ENCODE measurements at regions not wholly inside any gene's neighbourhood (a gene's known extent, or its start where the extent isn't known, plus 50 kb on each side); places are given as distances from the start of the nearest gene placed in this dataset.

DNA sequence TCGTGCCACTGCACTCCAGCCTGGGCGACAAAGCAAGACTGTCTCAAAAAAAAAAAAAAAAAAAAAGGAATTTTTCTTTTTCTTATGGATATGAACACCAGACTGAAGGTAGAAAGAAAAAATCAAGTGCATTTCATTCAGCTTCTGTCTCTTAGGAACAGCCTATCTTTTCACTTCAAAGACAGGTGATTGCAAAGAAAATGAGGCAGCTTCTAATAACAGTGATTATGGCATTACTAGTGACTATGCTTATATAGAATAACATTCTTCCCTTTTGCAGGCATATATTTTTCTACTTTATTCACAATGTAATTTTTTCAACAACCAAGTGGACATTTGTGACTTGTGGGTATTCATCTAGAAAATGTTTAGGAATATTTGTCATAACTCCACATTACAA lies 295.5 kb upstream of the ATXN7L3B start (continued):
- TF ChIP-seq JUN (IDR thresholded peaks at IDR 0.05; ENCODE audit: low read depth, low read length) = no peak

DNA sequence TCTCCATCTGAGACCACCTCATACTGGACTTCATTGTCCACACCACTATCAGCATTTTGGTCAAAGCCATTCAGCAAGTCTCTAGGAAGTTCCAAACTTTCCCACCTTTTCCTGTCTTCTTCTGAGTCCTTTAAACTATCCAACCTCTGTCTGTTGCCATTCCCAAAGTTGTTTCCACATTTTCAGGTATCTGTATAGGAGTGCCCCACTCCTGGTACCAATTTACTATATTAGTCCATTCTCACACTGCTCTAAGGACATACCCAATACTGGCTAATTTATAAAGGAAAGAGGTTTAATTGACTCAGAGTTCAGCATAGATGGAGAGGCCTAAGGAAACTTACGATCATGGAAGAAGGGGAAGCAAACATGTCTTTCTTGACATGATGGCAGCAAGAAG lies 292.2 kb upstream of the ATXN7L3B start:
- H2AFZ ChIP-seq (ENCODE audit: low read length) = no peak overlapping the region
- H4K91ac ChIP-seq (replicated peaks; ENCODE audit: insufficient read length, low read length) = no peak overlapping the region
- no peak overlapping the region for H3K4me3 ChIP-seq (ENCODE audit: extremely low read depth in 1 of 4, insufficient read depth in 2 of 4, low read depth in 3 of 4, low read length in 4 of 4)
- H3K4ac ChIP-seq (replicated peaks; ENCODE audit: insufficient read length, low read depth, low read length) = no peak overlapping the region
- H3K27me3 ChIP-seq (replicated peaks in 1 of 4; ENCODE audit: control insufficient read depth in 3 of 4, extremely low read depth in 1 of 4, insufficient read depth in 3 of 4, low read length in 3 of 4) = no peaks in the 10 kb centered on the region
- no peak overlapping the region for H2BK20ac ChIP-seq (ENCODE audit: low read length)
- no peak overlapping the region for H3K18ac ChIP-seq (ENCODE audit: extremely low read depth, low read length)
- no peaks in the 10 kb centered on the region for H3K79me2 ChIP-seq (ENCODE audit: control insufficient read depth in 1 of 2, insufficient read depth in 2 of 2, low read length in 2 of 2)
- no peaks in the 10 kb centered on the region for H3K9me3 ChIP-seq (ENCODE audit: insufficient read depth in 2 of 2, low read depth in 1 of 2, low read length in 1 of 2)
- no peak for FAIRE-seq
- DNase-seq (ENCODE audit: low read depth in 1 of 2, low spot score in 2 of 2) = no peak
- H3K14ac ChIP-seq (ENCODE audit: insufficient read length) = no peak overlapping the region
- H2BK120ac ChIP-seq (replicated peaks; ENCODE audit: low read depth, low read length) = no peak overlapping the region
- no peak overlapping the region for H2BK15ac ChIP-seq (ENCODE audit: low read length)
- H4K20me1 ChIP-seq (replicated peaks in 1 of 2; ENCODE audit: control insufficient read depth in 1 of 2, insufficient read depth in 2 of 2, low read length in 2 of 2) = no peaks in the 10 kb centered on the region
- no peak overlapping the region for H2BK5ac ChIP-seq (ENCODE audit: low read depth, low read length)
- H3K23me2 ChIP-seq (ENCODE audit: low read depth, low read length) = no peaks in the 10 kb centered on the region
- H4K8ac ChIP-seq (ENCODE audit: extremely low read depth, insufficient read depth, low read length) = no peak overlapping the region
- no peak overlapping the region for H2AK5ac ChIP-seq (ENCODE audit: low read depth, low read length)
- no peak overlapping the region for H2BK12ac ChIP-seq (ENCODE audit: low read depth, low read length)
- H3K79me1 ChIP-seq (ENCODE audit: low read depth, low read length) = no peaks in the 10 kb centered on the region
- H3K4me1 ChIP-seq (replicated peaks in 1 of 4; ENCODE audit: control insufficient read depth in 3 of 4, insufficient read depth in 4 of 4, low read length in 3 of 4) = no peaks in the 10 kb centered on the region
- WGBS, 2 experiments (ENCODE audit: extremely low coverage in 1 of 2, insufficient coverage in 1 of 2, insufficient read length in 1 of 2, insufficient replicate concordance in 2 of 2, low coverage in 1 of 2, low lambda C conversion rate in 2 of 2, missing lambda C conversion rate in 1 of 2) = 91% methylated on average over 1 of the region's 1 CpG; no CpG with 5 or more reads in 1 of the 2 experiments
- no peak overlapping the region for H3K23ac ChIP-seq (ENCODE audit: insufficient read length)
- H4K5ac ChIP-seq (ENCODE audit: insufficient read length, low read depth, low read length) = no peak overlapping the region
- POLR2A ChIA-PET (ENCODE audit: partially characterized antibody) = no interaction called here
- H3K36me3 ChIP-seq (ENCODE audit: control insufficient read depth in 2 of 4, insufficient read depth in 4 of 4, low read length in 3 of 4) = no peaks in the 10 kb centered on the region
- H3K56ac ChIP-seq (replicated peaks; ENCODE audit: insufficient read length, low read depth, low read length) = no peak overlapping the region
- H3K27ac ChIP-seq (ENCODE audit: low read depth, low read length) = no peak overlapping the region
- H3K9ac ChIP-seq (replicated peaks in 1 of 4; ENCODE audit: extremely low read depth in 1 of 4, low read depth in 3 of 4, low read length in 3 of 4) = no peak overlapping the region
- CTCF ChIA-PET (ENCODE audit: partially characterized antibody) = no interaction called here
- TF ChIP-seq JUND (IDR thresholded peaks at IDR 0.05; ENCODE audit: low read length) = no peak
- TF ChIP-seq RBBP5 (IDR thresholded peaks at IDR 0.05; ENCODE audit: borderline replicate concordance, low read depth, low read length) = no peak
- no peak for TF ChIP-seq JUN (IDR thresholded peaks at IDR 0.05; ENCODE audit: low read depth, low read length)
- no peak for TF ChIP-seq CREB1 (IDR thresholded peaks at IDR 0.05)
- TF ChIP-seq HDAC6 (IDR thresholded peaks at IDR 0.05; ENCODE audit: low read depth, low read length) = no peak
- H3K4me2 ChIP-seq (ENCODE audit: insufficient read depth in 1 of 2, low read depth in 2 of 2, low read length in 2 of 2) = no peak overlapping the region

All from H1 (cell line).